Uterus (tissue), 2 donors: ENCODE measurements at regions not wholly inside any gene's neighbourhood (a gene's known extent, or its start where the extent isn't known, plus 50 kb on each side); places are given as distances from the start of the nearest gene placed in this dataset.
"Not testable (repeated sequence)": the region's sequence is repeated elsewhere in the genome, so short reads cannot be mapped to it uniquely, and the experiment has no call there.

ENCODE experiments used
- CTCF ChIP-seq, 4 experiments: fragments of 200-600 bp in 2 of 4; fragments of 450-650 bp in 2 of 4; sonication (generic) in 2 of 4; IDR thresholded peaks; one replicate each; pipeline ENCODE4 v1.5.1; 2016 to 2019; ENCODE audit warnings: antibody characterized with exemption in 4 of 4, mild to moderate bottlenecking in 2 of 4, moderate library complexity in 1 of 4
- POLR2A ChIP-seq, 2 donors: fragments of 450-650 bp; IDR thresholded peaks; one replicate each; pipeline ENCODE4 v1.6.1; 2016; ENCODE audit warnings: antibody characterized with exemption in 2 of 2, mild to moderate bottlenecking in 1 of 2, moderate library complexity in 1 of 2

- TF ChIP-seq CTCF, POLR2A (IDR thresholded peaks at IDR 0.05): not testable (repeated sequence)
These were observed 57.8 kb downstream of the OLFML3 start for GRCh38 chr1:114036841-114037630.
